ENCODE measurements at regions not wholly inside any gene's neighbourhood (a gene's known extent, or its start where the extent isn't known, plus 50 kb on each side); places are given as distances from the start of the nearest gene placed in this dataset.
"Not testable (repeated sequence)": the region's sequence is repeated elsewhere in the genome, so short reads cannot be mapped to it uniquely, and the experiment has no call there.

DNA sequence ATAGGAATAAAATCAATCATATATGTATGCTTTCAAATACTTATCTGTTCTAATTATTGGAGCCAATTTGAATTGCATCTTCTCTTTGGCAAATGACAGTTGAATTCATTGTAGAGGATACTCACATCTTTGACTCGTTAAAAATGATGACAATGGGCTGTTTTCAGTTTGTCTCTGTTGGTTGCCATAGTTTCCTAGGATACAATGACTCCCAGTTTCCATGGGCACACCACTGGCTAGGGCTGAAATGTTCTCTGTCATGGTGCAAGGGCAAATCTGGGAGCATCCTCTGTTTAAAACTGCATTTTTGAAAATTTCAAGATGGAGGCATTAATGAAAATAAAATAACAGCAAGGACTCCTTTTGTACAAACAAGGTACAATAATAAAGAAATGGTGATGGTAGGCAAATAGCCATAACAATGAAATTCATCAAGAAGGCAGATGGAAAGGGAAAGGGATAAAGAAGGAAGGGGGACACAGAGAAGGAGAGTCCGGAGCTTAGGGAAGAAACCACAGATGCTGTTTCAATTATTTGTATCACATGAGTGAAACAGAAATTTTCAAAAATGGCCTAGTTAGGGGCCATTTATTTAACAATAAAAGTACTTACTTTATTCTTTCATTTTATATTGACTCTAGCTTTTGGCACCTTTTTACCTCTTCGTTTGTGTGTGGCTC is 378.8 kb upstream of the SEMA6A start:
- no peak for DNase-seq (ENCODE audit: low read depth)

DNA sequence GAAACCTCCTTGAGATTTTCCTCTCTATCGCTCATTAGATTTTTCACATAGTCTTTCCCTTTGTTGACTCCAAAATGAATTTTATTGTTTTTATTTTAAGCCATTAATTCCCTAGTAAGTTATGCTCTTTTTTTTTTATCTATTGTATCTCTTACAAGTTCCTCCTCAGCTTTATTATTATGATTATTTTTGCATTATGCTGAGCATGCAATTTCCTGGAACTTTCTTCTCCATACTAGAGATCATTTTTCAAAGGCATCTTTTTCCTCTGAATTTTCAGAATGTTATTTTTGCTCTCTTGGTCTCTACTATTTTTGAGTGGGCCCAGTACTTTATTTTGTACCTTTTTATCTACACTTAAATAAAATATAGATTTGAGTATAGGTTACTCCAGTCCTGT is 376.6 kb upstream of the SEMA6A start:
- no peak for DNase-seq (ENCODE audit: low read depth)

DNA sequence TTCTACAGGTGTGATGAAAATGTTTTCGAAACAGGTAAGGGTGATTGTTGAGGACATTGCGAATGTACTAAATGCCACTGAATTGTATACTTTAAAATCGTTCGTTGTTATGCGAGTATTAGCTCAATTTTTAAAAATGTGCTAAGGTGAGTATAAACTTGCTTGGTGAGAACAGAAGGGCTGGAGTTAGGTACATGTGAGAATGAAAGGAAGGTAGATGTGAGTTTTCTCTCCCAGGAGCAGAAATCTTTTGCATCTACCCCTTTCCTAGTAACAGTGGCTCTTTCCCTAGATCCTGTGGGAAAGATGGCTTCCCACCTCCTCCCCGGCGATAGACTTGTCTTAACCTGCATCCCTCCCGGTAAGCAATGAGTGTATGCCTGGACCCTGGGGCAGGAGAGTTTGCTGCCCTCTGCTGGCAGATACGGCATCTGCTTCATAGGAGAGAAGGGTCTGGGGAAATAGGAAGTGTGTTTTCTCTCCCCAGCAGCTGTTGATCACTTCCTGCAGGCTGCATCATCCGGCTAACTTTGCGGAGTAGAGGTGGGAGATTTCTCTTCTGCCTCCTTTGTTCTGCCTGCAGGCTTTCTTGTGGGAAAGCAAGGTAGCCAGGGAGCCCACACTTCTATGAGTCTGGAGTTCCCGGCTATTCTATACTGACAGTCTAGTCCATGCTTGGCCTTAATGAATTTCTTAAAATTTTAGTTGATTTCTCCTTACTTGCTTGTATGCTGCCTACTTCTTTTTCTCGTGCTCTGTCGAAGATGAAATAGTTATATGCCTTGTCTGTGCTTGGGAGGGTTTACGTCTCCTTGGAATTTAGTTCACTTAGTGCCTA is 373.3 kb upstream of the SEMA6A start:
- DNase-seq (ENCODE audit: low read depth): peak; percentile 6

DNA sequence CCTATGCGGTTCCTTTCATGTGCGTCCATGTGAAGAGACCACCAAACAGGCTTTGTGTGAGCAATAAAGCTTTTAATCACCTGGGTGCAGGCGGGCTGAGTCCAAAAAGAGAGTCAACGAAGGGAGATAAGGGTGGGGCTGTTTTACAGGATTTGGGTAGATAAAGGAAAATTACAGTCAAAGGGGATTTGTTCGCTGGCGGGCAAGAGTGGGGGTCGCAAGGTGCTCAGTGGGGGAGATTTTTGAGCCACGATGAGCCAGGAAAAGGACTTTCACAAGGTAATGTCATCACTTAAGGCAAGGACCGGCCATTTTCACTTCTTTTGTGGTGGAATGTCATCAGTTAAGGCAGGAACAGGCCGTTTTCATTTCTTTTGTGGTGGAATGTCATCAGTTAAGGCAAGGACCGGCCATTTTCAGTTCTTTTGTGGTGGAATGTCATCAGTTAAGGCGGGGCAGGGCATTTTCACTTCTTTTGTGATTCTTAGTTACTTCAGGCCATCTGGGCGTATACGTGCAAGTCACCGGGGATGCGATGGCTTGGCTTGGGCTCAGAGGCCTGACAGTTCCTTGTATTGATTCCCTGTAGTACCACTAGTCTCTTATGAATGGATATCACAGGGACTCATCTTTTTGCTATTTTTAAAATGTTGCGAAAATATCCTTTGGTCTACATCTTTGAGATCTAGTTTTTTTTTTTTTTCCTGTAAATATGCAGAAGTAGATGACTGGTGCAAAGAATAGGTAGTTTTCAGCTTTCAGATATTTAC is 371.2 kb upstream of the SEMA6A start:
- not testable (repeated sequence) for DNase-seq (ENCODE audit: low read depth)

DNA sequence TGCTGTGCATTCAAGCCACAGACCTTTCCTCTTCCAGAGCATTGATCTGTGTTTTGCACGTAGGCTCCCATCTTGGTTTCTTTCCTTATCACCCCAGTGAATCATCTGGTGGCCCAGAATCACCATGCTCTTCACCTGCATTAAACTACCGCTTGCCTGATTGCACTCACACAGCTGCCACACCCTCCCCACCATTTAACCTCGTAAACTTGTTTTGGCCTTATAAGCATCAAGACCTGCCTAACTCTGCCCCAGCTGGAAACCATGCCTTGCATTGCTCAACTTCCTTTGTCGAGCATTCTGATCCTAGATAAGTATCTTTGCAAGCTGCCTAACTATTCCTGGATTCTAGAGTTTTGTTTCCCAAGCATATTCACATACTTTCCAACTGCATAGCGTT is 369.6 kb upstream of the SEMA6A start:
- no peak for DNase-seq (ENCODE audit: low read depth)

DNA sequence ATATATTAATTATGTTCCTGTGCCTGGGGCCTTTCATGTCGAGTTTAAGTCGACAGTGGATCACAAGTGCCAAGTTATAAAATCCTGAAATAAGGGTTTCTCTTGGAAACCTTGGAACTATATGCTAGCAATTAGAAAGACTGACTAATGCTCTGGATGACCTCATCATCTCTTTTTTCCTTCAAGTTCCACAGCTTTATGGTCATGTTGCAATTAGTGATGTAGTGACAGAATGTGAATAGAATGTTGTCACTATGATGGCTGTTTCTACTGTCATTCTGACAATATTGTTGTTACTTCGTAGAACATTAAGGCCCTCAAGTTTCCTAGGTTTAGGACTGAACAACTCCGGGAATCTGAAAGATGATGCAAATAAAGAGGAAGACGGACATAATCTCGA is 368.0 kb upstream of the SEMA6A start:
- DNase-seq (ENCODE audit: low read depth): no peak

DNA sequence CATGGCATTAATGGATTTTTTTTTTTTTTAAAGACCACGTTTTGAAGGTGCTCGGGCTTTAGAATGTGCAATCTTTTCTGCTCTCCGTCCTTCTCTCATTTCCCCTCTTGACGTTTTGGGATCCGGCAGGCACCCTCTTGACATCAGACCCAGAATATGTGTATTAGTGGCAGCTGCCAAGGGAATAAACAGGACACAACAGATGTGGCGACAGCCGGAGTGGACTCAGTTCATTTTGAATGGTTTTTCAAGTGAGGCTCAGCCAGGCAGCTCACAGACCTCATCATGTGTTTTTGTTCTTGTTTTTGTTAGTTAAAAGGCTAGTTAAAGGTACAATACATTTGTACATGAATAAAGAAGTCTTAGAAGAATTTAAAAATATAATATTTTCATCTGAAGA is 365.0 kb upstream of the SEMA6A start:
- DNase-seq (ENCODE audit: low read depth): no peak

DNA sequence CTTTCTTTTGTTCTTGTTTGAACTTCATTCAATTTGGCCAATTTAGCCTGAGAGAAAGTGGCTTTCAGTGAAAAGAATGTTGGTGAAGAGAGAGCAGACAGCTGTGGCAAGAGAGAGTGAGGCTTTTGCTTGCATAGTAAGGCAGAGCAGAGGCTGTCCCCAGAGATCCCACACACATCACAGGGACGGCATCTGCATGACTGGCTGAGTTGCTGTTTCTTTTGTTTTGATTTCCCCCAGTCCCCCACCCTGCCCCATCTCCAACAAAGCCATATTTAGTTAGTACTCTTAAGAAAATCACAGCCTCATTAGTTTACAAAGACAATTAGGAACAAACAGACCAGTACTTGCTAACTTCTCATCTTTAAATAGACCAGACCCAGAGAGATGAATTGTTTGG is 363.9 kb upstream of the SEMA6A start:
- no peak for DNase-seq (ENCODE audit: low read depth)

DNA sequence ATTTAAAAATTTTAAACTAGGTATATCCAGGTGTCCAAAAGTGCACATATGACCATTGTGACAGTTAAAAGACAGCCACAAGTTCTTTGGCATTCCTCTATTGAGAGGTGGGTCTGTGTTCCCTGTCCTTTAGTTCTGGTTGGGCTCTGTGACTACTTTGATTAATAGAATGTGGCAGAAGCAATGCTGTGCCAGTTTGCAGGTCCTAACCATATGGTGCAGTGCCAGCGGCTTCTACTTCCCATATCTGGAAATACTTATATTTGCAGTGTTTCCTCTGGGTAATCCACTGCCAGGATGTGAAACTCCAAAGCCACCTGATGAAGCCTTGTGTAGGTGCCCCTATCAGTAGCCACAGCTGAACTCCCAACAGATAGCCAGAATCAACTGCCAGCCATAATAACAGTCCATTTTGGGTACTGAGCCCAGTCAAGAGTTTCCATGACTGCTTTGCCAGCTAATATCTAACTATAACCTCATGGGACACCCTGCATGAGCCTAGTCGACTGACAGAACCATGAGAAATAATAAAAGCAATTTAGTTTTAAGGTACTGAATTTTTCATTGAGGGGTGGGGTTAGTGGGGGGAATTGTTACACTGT is 361.0 kb upstream of the SEMA6A start:
- no peak for DNase-seq (ENCODE audit: low read depth)

DNA sequence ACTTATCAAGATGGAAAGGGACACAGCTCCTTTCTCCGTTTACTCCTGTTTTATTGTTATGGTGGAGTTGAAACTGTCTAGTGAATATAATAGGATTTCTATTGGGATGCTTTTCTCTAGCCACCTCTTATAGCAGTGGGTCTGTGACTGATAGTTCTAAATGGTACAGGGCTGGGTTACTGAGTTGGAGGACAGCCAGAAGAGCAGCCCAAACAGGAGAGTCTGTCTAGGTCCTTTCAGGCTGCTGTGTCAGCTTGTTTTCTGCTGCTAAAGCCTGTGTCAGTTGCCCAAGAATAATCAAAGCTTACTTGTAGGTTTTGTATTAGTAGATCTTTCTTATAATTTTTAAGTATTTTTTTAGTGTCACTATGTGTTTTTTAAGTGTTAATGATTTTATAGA is 356.0 kb upstream of the SEMA6A start:
- DNase-seq (ENCODE audit: low read depth): no peak

DNA sequence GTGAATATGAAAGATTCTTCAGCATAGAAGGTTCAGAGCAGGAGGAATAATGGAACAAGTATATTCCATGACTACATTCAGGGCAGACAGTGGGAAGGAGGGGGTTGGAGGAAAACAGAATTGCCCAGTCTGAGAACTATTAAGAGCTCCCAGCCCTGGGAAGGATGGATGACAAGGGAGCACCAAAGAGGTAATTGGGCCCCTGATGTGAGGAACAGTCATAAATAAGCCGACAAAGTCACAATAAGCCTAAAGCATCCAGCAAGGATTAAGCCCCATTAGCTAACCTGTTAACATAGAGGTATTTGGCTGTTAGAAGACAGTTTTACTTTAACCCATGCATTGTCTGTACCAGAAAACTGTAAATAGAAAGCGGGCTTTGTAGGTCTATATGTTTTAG is 348.7 kb upstream of the SEMA6A start:
- DNase-seq (ENCODE audit: low read depth): no peak

DNA sequence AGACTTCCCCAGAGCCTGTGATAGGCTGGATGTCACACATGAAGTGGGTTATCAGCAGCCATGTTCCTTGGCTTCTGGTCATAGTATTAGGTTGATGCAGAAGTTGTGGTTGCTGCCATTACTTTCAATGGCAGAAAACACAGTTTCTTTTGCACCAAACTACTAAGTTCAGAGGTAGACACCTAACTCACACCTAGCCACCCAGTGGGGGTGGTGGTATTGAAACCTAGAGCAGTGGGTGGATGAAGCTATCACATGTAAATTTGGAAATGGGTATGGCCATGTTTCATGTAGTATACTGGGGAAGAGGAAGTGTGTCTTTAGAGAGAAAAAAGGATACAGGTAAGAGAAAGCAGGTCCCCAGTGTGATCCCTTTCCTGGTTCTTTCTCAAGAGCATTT is 347.9 kb upstream of the SEMA6A start:
- DNase-seq (ENCODE audit: low read depth): no peak

DNA sequence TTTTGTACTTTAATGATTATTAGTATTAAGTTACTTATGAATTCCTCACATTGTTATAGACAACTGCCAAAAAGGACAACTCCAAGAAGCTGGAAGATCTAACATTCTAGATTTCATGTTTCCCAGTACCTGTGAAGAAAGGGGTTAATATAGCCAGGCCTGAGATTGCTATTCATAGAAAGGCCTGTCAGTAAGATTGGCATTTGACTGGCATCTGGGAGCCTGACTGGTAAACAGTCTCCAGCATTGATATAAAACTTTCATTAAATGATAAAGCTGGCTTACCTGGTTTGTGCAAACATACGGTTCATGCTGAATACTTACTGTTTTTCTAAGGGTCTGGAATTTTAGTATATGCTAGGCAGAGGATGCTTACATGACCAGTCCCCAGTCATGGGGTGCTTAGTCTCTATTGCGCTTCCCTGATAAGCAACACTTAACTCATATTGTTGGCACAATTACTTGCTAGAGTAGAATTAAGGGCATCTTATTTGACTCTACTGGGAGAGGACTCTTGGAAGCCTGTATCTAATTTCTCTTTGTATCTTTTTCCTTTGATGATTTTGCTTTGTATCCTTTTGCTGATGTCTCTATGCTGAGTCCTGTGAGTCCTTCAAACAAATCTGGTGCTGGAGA is 340.4 kb upstream of the SEMA6A start:
- no peak for DNase-seq (ENCODE audit: low read depth)

DNA sequence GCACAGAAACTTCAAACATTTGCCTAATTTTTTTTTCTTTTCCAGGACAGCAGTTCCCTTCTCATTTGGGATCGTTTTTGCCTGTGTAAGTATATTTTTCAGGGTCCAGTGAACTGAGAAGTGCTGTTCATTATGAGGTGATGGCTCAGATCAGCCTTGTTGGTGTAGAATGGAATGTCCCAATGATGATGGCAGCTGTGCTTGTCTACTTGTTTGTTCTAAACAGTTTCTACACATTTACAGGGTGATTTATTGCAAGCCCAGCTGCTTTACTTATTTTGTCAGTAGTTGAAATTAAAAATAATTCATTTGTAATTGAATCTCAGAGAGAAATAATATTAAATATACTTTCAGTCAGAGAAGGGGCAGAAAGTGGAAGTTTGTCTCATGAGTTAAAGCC is 337.6 kb upstream of the SEMA6A start:
- no peak for DNase-seq (ENCODE audit: low read depth)

DNA sequence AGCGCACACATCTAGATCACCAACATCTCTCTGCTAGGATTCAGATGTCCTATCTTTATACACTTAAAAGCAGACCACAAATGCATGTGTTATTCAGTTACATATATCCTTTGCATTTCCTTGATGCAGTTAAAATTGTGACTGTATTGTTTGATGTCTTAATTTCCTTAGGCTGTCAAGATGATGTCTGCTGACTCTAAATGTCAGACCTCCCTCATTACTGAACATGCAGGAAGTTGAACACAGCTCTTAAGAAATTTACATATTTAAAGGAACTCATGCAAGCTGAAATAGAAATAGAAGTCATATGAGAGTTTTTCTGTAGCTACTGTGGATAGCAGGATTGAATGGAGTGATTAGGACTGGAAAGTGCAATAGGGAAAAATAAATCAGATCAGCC is 336.5 kb upstream of the SEMA6A start:
- DNase-seq (ENCODE audit: low read depth): no peak

DNA sequence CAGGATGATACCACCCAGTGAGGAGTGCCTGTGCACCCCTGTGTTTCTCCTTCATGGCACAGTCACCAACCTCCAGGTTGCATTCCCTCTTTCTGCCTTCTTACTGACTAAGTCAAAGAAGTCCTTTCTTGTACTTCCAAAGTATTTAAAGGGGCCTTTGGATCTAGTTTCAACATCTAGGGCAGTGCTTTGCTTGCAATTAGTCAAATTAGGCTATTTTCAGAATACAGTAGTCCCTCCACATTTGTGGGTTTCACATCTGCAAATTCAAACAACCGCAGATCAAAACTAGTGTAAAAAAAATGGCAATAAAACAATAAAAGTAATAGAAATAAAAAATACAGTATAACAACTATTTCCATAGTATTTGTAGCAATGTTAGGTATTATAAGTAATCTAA is 333.9 kb upstream of the SEMA6A start:
- DNase-seq (ENCODE audit: low read depth): no peak

DNA sequence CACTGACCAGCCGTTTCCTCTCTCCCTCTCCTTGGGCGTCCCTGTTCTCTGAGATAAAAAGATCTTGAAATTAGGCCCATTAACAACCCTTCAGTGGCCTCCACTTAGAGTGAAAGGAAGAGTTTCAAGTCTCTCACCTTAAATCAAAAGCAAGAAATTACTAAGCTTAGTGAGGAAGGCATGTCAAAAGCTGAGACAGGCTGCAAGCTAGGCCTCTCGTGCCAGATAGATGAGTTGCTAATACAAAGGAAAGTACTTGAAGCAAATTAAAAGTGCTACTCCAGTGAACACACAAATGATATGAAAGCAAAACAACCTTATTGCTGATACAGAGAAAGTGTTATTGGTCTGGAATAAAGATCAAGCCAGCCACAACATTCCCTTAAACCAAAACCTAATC is 331.3 kb upstream of the SEMA6A start:
- no peak for DNase-seq (ENCODE audit: low read depth)

DNA sequence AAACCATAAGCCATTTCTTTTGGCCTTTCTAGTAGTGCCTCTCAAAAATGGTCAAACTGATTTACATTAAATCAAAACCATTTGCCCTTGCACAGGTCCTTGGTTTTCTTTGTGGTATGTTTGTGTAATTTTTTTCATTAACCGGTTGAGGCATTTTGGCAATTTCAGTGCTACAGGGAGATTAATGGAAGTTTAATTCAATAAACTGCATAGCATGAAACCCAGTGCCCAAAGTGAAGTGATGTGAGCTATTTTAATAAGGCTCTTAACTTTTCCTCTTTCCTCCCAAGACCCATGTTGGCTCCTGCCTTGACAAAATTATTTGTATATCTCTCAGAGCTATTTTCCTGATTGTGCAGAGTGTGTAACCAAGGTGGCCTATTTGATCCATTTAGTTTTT is 326.2 kb upstream of the SEMA6A start:
- no peak for DNase-seq (ENCODE audit: low read depth)

DNA sequence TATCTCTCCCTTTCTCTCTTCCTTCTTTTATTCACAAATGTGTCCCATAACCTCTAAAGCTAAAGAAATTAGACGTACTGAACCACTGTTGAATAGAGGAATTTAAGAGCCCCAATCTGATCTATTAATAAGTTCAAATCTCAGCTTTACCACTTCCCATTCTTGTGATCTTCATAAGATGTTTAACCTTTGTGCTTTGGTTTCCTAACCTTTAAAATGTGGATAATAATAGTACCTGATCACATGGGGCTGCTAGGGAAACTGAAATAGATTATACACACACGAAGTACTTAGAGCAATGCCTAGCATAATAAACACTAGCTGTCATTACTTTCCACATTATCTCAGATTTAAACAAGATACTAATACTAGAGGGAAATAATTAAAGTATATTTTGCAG is 324.3 kb upstream of the SEMA6A start:
- no peak for DNase-seq (ENCODE audit: low read depth)

DNA sequence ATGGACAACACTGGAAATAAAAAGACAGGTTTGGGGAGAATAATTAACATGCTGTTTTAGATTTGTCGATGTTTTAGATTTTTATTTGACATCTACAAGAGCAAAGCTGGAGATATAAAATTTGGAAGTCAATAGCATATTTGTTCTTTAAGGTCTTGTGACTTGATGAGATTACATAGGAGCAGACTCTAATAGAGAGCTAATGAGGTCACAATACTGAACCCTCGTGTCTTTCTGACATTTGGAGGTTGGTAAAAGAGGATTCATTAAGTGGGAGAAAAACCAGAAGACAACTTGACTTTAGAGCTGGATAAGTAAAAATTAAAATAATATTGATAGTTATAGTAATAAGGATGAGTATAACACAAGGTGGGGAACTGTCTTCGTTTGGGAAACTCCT is 322.7 kb upstream of the SEMA6A start:
- no peak for DNase-seq (ENCODE audit: low read depth)

DNA sequence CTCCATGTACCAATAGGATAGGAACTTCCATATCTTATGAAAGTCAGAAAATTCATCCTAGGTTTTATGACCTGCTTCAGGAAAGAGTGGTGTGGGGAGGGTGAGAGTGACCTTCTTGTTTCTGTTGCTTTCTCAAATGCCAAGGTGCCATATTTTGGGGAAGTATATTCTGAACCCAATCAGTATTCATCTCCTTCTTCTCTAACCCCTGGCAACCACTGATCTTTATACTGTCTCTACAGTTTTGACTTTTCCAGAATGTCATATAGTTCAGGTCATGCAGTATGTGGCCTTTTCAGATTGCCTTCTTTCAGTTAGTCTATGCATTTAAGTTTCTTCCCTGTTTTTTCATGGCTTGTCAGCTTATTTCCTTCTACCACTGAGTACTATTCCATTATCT is 321.4 kb upstream of the SEMA6A start:
- DNase-seq (ENCODE audit: low read depth): no peak

DNA sequence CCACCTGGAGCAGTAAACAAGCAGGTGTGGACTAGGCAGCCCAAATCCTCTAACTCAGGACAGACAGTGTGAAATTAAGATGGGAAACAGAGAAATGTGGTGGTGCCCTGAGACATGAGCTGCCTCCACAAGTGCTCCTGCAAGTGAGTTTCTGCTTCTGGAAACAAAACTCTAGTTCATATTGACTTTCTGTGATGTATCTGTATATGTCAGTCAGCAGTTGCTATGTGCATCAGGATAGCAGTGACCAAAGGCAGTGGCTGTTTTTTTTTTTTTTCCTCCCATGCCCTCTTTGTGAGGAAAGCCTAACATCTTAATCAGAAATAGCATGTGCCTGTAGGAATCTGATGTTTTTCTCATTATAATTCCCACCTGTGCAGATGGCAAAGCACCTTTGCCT is 318.4 kb upstream of the SEMA6A start:
- DNase-seq (ENCODE audit: low read depth): no peak
